B cell (primary cell): ENCODE measurements at regions not wholly inside any gene's neighbourhood (a gene's known extent, or its start where the extent isn't known, plus 50 kb on each side); places are given as distances from the start of the nearest gene placed in this dataset.

Source experiments
- EZH2 ChIP-seq: IDR thresholded peaks from 2 replicates; pipeline ENCODE4 v1.6.1; 2012; ENCODE audit warnings: borderline replicate concordance, low read depth, mild to moderate bottlenecking, moderate library complexity, low read length; ENCODE audit not compliant: insufficient read depth, poor library complexity, severe bottlenecking
- TF ChIP-seq, protein P1 (sequence below): fragments of 200-600 bp; IDR thresholded peaks from one replicate; pipeline ENCODE4 v1.8.0; 2022; ENCODE audit warnings: antibody characterized with exemption, mild to moderate bottlenecking

DNA sequence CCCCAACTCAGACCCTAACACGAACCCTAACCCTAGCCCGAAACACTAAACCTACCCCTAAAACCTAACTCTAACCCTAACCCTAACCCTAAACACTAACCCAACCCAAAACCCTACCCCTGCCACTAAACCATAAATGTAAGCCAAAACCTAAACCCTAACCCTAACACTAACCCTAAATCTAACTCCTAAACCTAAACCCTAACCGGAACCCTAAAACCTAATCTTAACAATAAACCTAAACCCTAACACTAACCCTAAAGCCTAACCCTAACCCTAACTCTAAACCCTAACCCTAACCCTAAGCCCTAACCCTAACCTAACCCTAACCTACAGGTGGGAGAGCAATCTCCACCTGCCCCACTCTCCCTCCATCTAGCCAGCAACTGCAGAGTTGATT, 152.3 kb downstream of the OR4M2 start:
- TF ChIP-seq, protein P1, sequence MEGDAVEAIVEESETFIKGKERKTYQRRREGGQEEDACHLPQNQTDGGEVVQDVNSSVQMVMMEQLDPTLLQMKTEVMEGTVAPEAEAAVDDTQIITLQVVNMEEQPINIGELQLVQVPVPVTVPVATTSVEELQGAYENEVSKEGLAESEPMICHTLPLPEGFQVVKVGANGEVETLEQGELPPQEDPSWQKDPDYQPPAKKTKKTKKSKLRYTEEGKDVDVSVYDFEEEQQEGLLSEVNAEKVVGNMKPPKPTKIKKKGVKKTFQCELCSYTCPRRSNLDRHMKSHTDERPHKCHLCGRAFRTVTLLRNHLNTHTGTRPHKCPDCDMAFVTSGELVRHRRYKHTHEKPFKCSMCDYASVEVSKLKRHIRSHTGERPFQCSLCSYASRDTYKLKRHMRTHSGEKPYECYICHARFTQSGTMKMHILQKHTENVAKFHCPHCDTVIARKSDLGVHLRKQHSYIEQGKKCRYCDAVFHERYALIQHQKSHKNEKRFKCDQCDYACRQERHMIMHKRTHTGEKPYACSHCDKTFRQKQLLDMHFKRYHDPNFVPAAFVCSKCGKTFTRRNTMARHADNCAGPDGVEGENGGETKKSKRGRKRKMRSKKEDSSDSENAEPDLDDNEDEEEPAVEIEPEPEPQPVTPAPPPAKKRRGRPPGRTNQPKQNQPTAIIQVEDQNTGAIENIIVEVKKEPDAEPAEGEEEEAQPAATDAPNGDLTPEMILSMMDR = no peak
- no peak for TF ChIP-seq EZH2
